OCI-LY3 (cell line): ENCODE measurements at regions not wholly inside any gene's neighbourhood (a gene's known extent, or its start where the extent isn't known, plus 50 kb on each side); places are given as distances from the start of the nearest gene placed in this dataset.

Experiments used
- H2AFZ ChIP-seq: fragments of 200-600, 300-600 bp; shearing (Covaris generic); 2 replicates; pipeline ENCODE4 v1.6.0; 2014; ENCODE audit warnings: antibody characterized with exemption, low read depth, low read length
- H3K27ac ChIP-seq: fragments of 200-600, 300-600 bp; sonication (generic); 2 replicates; pipeline ENCODE4 v1.5.1; 2014; ENCODE audit warnings: mild to moderate bottlenecking, low read length, moderate library complexity, mixed read lengths
- H3K27me3 ChIP-seq: fragments of 200-600, 300-600 bp; sonication (generic); 2 replicates; pipeline ENCODE4 v1.6.1; 2014; ENCODE audit warnings: low read depth, low read length, mixed read lengths
- H3K36me3 ChIP-seq: fragments of 200-600, 300-600 bp; sonication (generic); replicated peaks from 2 replicates; pipeline ENCODE3; 2014; ENCODE audit warnings: low read depth, low read length, mixed read lengths
- H3K4me1 ChIP-seq: fragments of 300-600, 200-600 bp; sonication (generic); 2 replicates; pipeline ENCODE4 v1.6.1; 2014; ENCODE audit warnings: low read length, mixed read lengths
- H3K4me2 ChIP-seq: fragments of 200-600, 300-600 bp; sonication (generic); 2 replicates; pipeline ENCODE4 v1.6.1; 2014; ENCODE audit warnings: low read length, mixed read lengths
- H3K4me3 ChIP-seq: fragments of 300-600, 200-600 bp; sonication (generic); 2 replicates; pipeline ENCODE4 v1.5.1; 2014; ENCODE audit warnings: antibody characterized with exemption, mild to moderate bottlenecking, low read length, moderate library complexity
- H3K79me2 ChIP-seq: fragments of 300-600, 200-600 bp; shearing (Covaris generic); 2 replicates; pipeline ENCODE4 v1.6.1; 2014; ENCODE audit warnings: mild to moderate bottlenecking, low read length, mixed read lengths
- H3K9ac ChIP-seq: fragments of 300-600, 200-600 bp; shearing (Covaris generic); 2 replicates; pipeline ENCODE4 v1.6.0; 2014; ENCODE audit warnings: mild to moderate bottlenecking, low read length, moderate library complexity
- H3K9me3 ChIP-seq: fragments of 200-600, 300-600 bp; shearing (Covaris generic); 2 replicates; pipeline ENCODE4 v1.6.1; 2014; ENCODE audit warnings: low read length, mixed read lengths; ENCODE audit not compliant: insufficient read depth
- H4K20me1 ChIP-seq: fragments of 200-600, 300-600 bp; sonication (generic); 2 replicates; pipeline ENCODE4 v1.6.1; 2016; ENCODE audit warnings: low read length, mixed read lengths; ENCODE audit not compliant: insufficient read depth
- CTCF ChIP-seq: fragments of 200-600, 300-600 bp; sonication (generic); IDR thresholded peaks from 2 replicates; pipeline ENCODE4 v1.5.1; 2014; ENCODE audit warnings: antibody characterized with exemption, low read length, low read depth
- EZH2phosphoT487 ChIP-seq: fragments of 200-600 bp; shearing (Covaris generic); IDR thresholded peaks from 2 replicates; pipeline ENCODE4 v1.6.1; 2018; ENCODE audit warnings: antibody characterized with exemption, mixed run types, low read depth

DNA sequence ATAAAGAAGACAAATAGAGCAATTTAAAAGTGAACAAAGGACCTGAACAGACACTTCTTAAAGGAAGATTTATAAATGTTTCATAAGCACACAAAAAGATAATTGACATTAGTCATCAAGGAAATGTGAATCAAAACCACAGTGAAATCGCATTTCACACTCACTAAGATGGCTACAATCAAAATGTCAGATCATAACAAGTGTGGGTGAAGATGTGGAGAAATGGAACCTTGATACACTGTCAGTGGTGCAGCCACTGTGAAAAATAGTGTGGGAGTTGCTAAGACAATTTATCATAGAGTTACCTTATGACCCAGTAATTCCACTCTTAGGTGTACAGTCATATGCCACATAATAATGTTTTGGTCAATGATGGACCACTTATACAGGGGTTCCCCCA lies 54.5 kb upstream of the HTR4 start:
- Histone ChIP-seq H3K27ac (no peak overlapping the region), H3K4me2 (no peak overlapping the region), H3K9ac (no peak overlapping the region), H3K36me3 (no peaks in the 10 kb centered on the region), H3K27me3 (no peaks in the 10 kb centered on the region), H2AFZ (no peak overlapping the region), H3K79me2 (no peaks in the 10 kb centered on the region), H3K9me3 (no peaks in the 10 kb centered on the region), H4K20me1 (no peaks in the 10 kb centered on the region), H3K4me1 (no peaks in the 10 kb centered on the region), H3K4me3 (no peak overlapping the region)
- TF ChIP-seq CTCF (no peak), EZH2phosphoT487 (no peak)

DNA sequence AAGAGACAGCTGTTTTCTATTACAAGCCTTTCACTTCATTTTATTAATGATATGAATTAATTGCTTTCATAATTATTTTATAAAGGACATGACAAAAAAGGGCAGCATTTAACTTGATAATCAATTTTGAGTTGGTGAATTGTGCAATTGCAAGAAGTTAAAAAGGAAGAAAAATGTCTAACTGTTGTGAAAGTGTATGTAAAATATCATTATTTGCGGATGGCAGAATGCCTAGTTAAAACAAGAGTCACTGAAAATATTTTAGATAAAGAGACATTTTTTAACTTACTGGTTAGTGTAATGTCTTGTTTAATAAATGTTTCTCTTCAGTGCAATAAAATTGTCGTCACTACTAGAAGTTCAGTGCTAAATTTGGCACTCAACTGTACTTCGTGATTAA lies 57.6 kb upstream of the HTR4 start:
- H2AFZ ChIP-seq, result no peak overlapping the region
- no peak overlapping the region for H3K27ac ChIP-seq
- no peak overlapping the region for H3K4me2 ChIP-seq
- no peaks in the 10 kb centered on the region for H3K79me2 ChIP-seq
- no peaks in the 10 kb centered on the region for H4K20me1 ChIP-seq
- no peaks in the 10 kb centered on the region for H3K4me1 ChIP-seq
- TF ChIP-seq CTCF, result no peak
- no peak for TF ChIP-seq EZH2phosphoT487
- no peaks in the 10 kb centered on the region for H3K36me3 ChIP-seq
- H3K9ac ChIP-seq, result no peak overlapping the region
- no peaks in the 10 kb centered on the region for H3K27me3 ChIP-seq
- H3K4me3 ChIP-seq, result no peak overlapping the region
- no peaks in the 10 kb centered on the region for H3K9me3 ChIP-seq

DNA sequence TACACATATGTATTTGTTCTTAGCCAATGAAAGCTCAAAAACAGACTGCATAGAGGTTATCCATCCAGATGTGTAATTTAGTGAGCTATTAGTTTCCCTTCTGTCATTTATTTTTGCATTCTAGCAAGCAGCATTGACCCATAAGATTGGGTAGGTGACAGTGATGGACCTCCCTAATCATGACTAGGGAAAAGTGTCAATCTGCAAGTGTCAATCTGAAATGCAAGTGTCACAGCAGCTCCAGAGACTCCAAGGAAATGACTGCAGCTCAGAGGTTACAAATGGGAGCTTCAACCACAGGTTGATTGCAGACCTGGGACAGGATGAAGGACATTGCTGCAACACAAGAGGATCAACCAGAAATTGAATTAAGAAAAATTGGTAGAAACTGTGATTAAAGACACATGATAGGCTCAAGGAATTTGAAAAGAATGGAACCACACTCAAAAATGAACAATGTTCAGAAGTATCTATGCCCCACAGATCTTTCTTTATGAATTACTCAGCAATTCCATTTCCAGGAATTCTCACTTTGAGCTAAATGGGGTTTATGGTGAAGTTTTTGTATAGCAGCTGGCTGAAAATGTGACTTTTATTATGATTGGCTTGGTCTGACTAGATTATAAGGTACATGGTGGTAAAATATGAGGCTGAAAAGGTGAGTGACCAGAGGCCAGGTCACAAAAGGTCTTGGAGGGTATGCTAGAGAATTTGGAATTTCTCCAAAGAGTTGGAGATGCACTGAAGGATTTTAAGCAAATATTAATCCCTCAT lies 59.6 kb upstream of the HTR4 start:
- H3K9me3 ChIP-seq, result no peaks in the 10 kb centered on the region
- TF ChIP-seq EZH2phosphoT487, result no peak
- TF ChIP-seq CTCF, result no peak
- no peak overlapping the region for H3K27ac ChIP-seq
- H3K36me3 ChIP-seq, result no peaks in the 10 kb centered on the region
- H4K20me1 ChIP-seq, result no peaks in the 10 kb centered on the region
- no peak overlapping the region for H3K9ac ChIP-seq
- no peak overlapping the region for H2AFZ ChIP-seq
- H3K4me3 ChIP-seq, result no peak overlapping the region
- H3K79me2 ChIP-seq, result no peaks in the 10 kb centered on the region
- no peak overlapping the region for H3K4me2 ChIP-seq
- no peaks in the 10 kb centered on the region for H3K4me1 ChIP-seq
- no peaks in the 10 kb centered on the region for H3K27me3 ChIP-seq

DNA sequence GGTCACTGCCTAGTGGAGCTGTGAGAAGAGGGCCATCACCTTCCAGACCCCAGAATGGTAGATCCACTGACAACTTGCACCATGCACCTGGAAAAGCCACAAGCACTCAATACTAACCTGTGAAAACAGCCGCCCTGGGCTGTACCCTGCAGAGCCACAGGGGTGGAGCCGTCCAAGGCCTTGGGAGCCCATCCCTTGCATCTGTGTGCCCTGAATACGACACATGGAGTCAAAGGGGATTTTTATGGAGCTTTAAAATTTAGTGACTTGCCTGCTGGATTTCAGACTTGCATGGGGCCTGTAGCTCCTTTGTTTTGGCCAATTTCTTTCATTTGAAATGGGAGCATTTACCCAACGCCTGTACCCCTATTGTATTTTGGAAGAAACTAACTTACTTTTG lies 62.4 kb upstream of the HTR4 start:
- TF ChIP-seq EZH2phosphoT487 (no peak), CTCF (no peak)
- H3K4me3 ChIP-seq, result no peak overlapping the region

More for the DNA sequence above, 62.4 kb upstream of the HTR4 start:
- Histone ChIP-seq H3K27me3 (peaks cover 16% of the 10 kb centered on the region; the same call in 1 of the 2 replicates), H4K20me1 (no peaks in the 10 kb centered on the region), H3K4me1 (no peaks in the 10 kb centered on the region), H3K9ac (no peak overlapping the region), H3K27ac (no peak overlapping the region), H2AFZ (no peak overlapping the region), H3K36me3 (no peaks in the 10 kb centered on the region), H3K4me2 (no peak overlapping the region), H3K9me3 (no peaks in the 10 kb centered on the region), H3K79me2 (no peaks in the 10 kb centered on the region)
